Hepatocyte (in vitro differentiated cells): ENCODE measurements at regions not wholly inside any gene's neighbourhood (a gene's known extent, or its start where the extent isn't known, plus 50 kb on each side); places are given as distances from the start of the nearest gene placed in this dataset.

ENCODE experiments used
- CTCF ChIP-seq: fragments of 200-600 bp; sonication (generic); IDR thresholded peaks from 2 replicates; pipeline ENCODE4 v1.5.1; 2016; ENCODE audit warnings: antibody characterized with exemption, mild to moderate bottlenecking; ENCODE audit not compliant: poor library complexity
- EZH2phosphoT487 ChIP-seq: fragments of 200-600 bp; sonication (generic); IDR thresholded peaks from one replicate; pipeline ENCODE4 v1.6.1; 2018; ENCODE audit warnings: antibody characterized with exemption, mild to moderate bottlenecking, low read depth, moderate library complexity; ENCODE audit not compliant: unreplicated experiment, severe bottlenecking

GRCh38 chr20:7454047-7454446, 486.2 kb downstream of the HAO1 start:
- TF ChIP-seq CTCF (no peak), EZH2phosphoT487 (no peak)
